ENCODE measurements at regions not wholly inside any gene's neighbourhood (a gene's known extent, or its start where the extent isn't known, plus 50 kb on each side); places are given as distances from the start of the nearest gene placed in this dataset.
A peak's percentile ranks its signal among the peaks of the same experiment; 100 is the strongest.

DNA sequence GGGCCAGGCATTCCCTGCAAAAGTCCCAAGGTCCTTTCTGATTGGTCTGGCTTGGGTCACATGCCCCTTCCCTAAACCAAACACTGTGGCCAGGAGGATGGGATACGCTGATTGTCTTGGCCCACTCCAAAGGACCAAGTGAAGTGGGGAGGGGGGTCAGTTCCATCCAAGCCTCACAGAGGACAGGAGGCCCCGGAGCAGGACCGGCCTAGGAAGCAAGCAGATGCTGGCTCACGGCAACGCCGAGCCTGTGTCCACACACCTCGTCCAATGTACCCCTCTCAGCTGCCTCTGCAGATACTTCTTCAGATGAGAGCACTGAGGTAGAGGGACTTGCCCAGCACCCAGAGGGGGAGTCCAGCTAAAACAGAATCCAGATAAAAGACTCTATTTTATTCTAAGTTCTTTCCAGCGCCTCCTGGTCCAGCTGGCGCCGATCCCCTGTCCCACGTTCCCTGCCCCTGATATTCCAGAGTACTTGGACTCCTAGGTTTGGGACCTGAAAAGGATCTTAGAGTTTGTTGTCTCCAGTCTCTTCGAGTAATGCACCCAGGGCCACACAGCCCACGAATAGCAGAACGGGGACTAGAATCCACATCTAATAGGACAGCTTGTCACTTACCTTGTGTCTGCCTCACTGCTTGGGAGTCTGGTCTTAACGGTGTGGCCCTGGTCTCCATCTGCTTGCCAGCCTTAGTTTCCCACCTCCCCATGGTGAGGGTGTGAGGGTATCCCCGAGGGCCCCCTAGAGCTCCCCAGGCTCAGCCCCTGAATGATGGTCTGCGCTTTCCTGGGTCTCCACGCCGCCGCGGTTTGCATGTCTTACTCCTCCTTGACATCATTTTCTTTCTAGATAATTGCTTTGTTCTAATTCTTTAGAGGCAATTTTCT lies 72.4 kb upstream of the UNC5A start:
- TF ChIP-seq, protein P1, sequence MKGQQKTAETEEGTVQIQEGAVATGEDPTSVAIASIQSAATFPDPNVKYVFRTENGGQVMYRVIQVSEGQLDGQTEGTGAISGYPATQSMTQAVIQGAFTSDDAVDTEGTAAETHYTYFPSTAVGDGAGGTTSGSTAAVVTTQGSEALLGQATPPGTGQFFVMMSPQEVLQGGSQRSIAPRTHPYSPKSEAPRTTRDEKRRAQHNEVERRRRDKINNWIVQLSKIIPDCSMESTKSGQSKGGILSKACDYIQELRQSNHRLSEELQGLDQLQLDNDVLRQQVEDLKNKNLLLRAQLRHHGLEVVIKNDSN (IDR thresholded peaks at IDR 0.05): peak; percentile 75
- TF ChIP-seq, protein P2, sequence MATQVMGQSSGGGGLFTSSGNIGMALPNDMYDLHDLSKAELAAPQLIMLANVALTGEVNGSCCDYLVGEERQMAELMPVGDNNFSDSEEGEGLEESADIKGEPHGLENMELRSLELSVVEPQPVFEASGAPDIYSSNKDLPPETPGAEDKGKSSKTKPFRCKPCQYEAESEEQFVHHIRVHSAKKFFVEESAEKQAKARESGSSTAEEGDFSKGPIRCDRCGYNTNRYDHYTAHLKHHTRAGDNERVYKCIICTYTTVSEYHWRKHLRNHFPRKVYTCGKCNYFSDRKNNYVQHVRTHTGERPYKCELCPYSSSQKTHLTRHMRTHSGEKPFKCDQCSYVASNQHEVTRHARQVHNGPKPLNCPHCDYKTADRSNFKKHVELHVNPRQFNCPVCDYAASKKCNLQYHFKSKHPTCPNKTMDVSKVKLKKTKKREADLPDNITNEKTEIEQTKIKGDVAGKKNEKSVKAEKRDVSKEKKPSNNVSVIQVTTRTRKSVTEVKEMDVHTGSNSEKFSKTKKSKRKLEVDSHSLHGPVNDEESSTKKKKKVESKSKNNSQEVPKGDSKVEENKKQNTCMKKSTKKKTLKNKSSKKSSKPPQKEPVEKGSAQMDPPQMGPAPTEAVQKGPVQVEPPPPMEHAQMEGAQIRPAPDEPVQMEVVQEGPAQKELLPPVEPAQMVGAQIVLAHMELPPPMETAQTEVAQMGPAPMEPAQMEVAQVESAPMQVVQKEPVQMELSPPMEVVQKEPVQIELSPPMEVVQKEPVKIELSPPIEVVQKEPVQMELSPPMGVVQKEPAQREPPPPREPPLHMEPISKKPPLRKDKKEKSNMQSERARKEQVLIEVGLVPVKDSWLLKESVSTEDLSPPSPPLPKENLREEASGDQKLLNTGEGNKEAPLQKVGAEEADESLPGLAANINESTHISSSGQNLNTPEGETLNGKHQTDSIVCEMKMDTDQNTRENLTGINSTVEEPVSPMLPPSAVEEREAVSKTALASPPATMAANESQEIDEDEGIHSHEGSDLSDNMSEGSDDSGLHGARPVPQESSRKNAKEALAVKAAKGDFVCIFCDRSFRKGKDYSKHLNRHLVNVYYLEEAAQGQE (IDR thresholded peaks at IDR 0.05; ENCODE audit: low read depth): no peak

DNA sequence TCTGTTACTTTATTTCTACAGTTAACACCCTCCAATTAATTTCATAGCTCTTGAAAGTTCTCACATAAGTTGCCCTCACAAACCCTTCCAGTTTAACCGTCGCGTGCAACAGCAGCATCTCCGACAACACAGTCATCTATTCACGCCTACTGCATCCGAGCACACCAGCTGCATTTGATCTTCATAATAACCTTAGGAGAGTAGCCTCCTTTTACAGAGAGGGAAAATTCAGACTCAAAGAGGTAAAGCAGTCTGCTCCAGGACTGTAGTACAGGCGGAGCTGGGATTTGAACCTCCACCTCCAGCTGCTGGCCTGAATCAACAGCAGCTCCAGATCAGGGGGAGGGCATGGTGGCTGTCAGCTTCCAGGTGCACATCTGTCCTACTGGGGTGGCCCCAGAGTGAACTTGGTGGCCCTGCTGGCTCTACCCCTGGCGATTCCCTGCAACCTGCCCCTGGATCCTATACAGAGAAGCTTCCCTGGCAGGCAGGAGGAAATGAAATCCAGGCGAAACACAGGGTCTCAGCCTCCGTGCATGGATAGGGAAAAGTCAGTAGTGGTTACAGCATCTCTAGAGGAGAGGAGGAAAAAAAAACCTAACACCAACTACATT lies 71.6 kb upstream of the UNC5A start:
- TF ChIP-seq, protein P1 (IDR thresholded peaks at IDR 0.05): no peak
- TF ChIP-seq CREB1 (IDR thresholded peaks at IDR 0.05; ENCODE audit: low read depth) (no peak), YY1 (IDR thresholded peaks at IDR 0.05; ENCODE audit: low read depth) (no peak), TEAD4 (IDR thresholded peaks at IDR 0.05) (no peak), ZBTB7A (IDR thresholded peaks at IDR 0.05; ENCODE audit: low read depth) (no peak), EP300 (IDR thresholded peaks at IDR 0.05; ENCODE audit: borderline replicate concordance) (no peak), EGR1 (IDR thresholded peaks at IDR 0.05) (no peak)
- TF ChIP-seq, protein P2 (IDR thresholded peaks at IDR 0.05; ENCODE audit: low read depth): no peak

DNA sequence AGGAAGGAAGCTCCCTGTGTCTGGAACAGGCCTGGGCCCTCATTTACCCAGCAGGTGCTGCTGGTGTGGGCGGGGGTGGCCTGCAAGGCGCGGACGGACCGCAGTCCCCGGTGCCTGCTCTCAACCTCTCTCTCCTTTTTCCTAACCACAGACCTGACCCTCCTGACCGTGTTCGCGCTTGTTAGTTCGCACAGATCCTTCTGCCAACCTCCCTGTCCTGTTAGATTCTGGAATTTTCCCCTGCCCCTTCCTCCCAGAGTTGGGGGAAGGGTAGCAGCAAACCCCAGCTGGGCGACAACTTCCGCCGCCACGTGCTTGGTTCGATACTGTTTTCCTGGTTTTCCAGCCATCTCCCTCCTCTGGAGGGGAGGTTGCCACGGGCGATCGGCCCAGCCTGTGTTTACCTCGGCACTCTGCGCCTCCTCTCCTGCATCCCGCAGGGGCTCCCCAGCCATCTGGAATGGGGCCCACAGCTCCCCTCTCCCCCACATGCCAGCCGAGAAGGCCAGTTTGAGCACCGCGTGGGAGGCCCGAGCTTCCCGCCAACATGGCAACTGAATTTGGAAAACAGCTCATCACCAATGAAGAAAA lies 70.8 kb upstream of the UNC5A start:
- TF ChIP-seq ZBTB7A (IDR thresholded peaks at IDR 0.05; ENCODE audit: low read depth) (no peak), TAF1 (IDR thresholded peaks at IDR 0.05; ENCODE audit: low read depth) (no peak), YY1 (IDR thresholded peaks at IDR 0.05; ENCODE audit: low read depth) (no peak), CEBPB (IDR thresholded peaks at IDR 0.05) (no peak), EGR1 (IDR thresholded peaks at IDR 0.05) (no peak), CREB1 (IDR thresholded peaks at IDR 0.05; ENCODE audit: low read depth) (no peak), NFIC (IDR thresholded peaks at IDR 0.05) (no peak), EP300 (IDR thresholded peaks at IDR 0.05; ENCODE audit: borderline replicate concordance) (no peak), TEAD4 (IDR thresholded peaks at IDR 0.05) (no peak)
- TF ChIP-seq, protein P2 (IDR thresholded peaks at IDR 0.05; ENCODE audit: low read depth): no peak
- TF ChIP-seq, protein P3, sequence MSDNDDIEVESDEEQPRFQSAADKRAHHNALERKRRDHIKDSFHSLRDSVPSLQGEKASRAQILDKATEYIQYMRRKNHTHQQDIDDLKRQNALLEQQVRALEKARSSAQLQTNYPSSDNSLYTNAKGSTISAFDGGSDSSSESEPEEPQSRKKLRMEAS (IDR thresholded peaks at IDR 0.05): no peak
- TF ChIP-seq, protein P1 (IDR thresholded peaks at IDR 0.05): no peak

DNA sequence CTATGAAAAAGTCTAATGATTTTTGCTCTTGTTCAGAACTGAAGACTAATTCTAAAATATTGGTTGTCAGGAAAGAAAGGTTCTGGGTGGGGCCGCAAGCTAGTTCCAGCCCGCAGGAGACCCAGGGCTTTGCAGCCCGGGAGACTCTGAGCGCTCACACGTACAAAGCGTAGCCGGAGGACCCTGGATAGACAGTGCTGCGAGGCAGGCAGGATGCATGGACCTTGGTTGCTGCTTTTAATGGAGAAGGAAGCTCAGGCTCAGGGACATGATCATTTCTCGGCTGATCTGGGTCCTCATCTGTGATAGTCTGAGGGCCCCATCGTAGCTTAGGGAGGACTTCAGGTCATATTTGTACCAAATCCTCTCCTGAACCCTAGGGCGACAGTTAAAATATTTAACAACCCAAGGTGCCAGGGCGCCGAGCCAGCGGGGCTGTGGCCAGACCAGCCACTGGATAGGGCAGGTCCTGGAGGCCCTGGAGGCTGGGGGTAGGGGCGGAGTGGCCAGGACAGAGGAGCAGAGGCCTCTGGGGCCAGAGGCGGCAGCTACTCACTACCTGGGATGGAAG lies 70.1 kb upstream of the UNC5A start:
- no peak for TF ChIP-seq TEAD4 (IDR thresholded peaks at IDR 0.05)
- no peak for TF ChIP-seq FOXM1 (IDR thresholded peaks at IDR 0.05; ENCODE audit: borderline replicate concordance, low read depth)

Measured in Ishikawa (cell line).